GM19463 (cell line): ENCODE measurements at regions not wholly inside any gene's neighbourhood (a gene's known extent, or its start where the extent isn't known, plus 50 kb on each side); places are given as distances from the start of the nearest gene placed in this dataset.
"Not testable (repeated sequence)": the region's sequence is repeated elsewhere in the genome, so short reads cannot be mapped to it uniquely, and the experiment has no call there.

ENCODE experiments used
- ATAC-seq: cut with Tn5 transposase; IDR thresholded peaks from one replicate; pipeline ENCODE4 v1.9.1; 2021; ENCODE audit warnings: mild to moderate bottlenecking, moderate library complexity; ENCODE audit not compliant: unreplicated experiment

- no peak for ATAC-seq
These were observed 255.9 kb upstream of the NFIA start for GRCh38 chr1:60826320-60827094.

GRCh38 chr1:60825593-60825992, 256.8 kb upstream of the NFIA start:
- no peak for ATAC-seq

DNA sequence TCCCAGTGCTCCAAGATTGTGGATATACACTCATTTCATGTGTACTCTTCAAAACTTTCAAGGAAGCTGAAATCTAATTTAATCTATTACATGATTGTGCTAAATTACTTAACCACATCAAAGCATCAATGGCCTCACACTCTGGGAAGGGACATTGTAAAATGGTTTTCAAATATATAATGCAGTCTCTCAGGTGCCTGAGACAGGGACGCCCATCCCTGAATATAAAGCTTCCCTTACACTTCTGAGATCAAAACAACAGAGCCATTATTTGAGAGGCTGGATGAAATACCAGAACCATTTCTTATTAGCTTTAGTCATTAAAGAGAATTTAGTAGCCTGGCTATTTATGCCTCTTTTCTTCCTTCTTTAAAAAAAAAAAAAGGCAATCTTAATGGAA, 259.2 kb upstream of the NFIA start:
- ATAC-seq = no peak

GRCh38 chr1:60822252-60822651, 260.1 kb upstream of the NFIA start:
- ATAC-seq = no peak

DNA sequence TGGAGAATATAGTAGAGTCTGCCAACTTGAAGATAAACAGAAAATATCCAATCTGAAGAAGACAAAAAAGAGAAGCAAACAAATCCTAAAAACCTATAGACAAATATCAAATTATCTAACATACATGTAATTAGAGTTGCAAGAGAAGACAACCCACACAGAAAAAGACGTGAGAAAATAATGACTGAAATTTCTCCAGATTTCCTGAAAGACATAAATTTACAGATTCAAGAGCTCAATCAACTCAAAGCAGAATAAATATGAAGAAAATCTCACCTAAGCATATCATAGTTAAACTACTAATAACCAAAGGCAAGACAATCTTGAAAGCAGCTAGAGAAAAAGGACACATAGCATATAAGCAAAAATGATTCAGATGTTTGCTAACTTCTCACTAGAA, 261.2 kb upstream of the NFIA start:
- no peak for ATAC-seq

DNA sequence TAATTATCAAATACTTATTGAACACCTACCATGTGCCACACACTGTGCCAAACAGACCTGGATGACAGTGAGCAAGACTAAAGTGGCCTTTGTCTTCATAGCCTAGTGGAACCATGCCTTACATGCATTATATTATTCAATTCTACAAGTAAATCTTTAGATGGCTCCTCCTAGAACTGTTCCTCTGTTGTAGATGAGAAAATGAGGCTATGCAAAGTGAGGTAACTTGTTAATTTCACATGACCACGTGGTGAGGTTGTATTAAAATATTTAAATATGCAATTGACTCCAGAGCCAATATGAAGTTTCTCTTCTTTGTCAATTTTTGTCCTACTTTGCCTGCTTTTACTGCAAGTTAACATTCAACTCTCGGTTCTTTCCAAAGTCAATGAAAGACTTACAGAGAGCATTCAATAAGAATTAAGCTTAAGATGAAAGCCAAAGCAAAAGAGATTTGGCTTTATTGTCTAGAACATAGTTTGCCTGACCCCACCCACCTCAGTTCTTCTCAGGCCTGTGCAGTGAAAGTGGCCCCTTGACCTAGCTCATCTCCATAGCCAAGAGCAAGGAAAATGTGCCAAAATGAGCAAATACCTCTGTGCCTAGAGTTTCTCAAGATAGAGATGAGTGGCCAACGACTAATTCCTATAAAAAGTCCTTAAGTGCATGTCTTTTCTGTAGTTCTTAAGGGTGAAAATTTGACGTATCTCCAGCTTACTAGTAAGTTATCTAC, 263.2 kb upstream of the NFIA start:
- ATAC-seq = no peak

- no peak for ATAC-seq
These were observed 269.3 kb upstream of the NFIA start for GRCh38 chr1:60813071-60813470.

DNA sequence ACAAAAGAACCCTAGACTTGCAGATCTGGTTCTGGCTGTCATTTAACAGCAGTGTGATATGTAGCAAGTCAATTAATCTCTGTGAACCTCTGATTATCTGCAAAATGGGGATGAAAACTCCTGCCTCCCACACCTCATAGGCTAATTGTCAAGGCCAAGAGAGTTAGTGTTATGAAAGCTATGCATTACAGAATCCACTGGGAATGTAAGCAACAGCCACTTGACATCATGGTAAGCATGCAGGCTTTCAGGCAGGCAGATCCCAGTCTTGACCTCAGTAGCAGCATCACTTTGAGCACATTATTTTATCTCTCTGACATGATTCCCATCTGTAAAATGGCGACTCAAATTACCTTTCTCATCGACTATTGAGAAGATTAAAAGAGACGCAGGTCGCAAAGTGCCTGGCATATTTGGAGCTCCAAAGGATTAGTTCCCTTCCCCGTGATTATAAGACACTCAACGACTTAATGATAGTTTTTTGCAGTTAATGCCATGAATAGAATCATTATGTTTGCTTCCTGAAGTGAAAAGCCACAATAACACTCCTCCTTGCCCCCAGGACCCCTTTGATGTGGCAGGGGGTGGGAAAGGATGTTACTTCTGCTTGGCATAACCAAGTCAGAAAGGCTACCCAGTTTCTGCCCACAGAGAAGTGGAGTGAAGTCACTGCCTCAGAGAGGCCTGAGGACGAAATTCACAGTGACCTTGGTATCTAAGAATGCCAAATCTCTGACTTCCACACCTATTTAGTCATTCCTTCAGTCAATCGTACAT, 273.0 kb upstream of the NFIA start:
- ATAC-seq = no peak

DNA sequence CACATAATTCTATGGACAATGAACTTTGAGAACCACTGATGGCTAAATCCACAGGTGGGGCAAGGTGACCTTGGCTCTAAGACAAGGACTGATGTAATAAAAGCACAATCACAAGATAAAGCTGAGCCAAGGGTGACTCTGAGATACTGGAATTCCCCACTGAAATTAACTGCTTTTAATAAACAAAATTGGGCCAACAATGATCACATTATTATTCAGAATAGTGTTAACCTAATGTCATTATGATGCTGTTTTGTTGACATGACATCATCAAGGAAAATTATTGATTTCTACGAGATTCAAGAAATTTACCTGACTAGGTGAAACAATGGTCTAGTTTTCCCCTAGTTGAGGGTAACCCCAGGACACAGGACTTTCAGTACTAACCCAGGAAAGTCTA, 273.7 kb upstream of the NFIA start:
- no peak for ATAC-seq

DNA sequence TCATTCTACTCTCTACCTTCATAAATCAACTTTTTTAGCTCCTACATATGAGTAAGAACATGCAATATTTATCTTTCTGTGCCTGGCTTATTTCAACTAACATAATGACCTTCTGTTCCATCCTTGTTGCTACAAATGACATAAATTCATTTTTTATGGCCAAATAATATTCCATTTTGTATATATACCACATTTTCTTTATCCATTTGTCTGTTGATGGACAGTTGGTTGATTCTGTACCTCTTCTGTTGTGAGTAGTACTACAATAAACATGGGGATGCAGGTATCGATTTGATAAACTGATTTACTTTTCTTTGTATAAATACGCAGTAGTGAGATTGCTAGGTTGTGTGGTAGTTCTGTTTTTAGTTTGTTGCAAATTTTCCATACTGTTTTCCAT, 279.5 kb upstream of the NFIA start:
- no peak for ATAC-seq

- ATAC-seq = no peak
These were observed 285.0 kb upstream of the NFIA start for GRCh38 chr1:60797351-60797750.

GRCh38 chr1:60791226-60791625, 291.1 kb upstream of the NFIA start:
- no peak for ATAC-seq

DNA sequence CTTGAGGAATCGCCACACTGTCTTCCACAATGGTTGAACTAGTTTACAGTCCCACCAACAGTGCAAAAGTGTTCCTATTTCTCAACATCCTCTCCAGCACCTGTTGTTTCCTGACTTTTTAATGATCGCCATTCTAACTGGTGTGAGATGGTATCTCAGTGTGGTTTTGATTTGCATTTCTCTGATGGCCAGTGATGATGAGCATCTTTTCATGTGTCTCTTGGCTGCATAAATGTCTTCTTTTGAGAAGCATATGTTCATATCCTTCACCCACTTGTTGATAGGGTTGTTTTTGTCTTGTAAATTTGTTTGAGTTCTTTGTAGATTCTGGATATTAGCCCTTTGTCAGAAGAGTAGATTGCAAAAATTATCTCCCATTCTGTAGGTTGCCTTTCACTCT, 309.3 kb upstream of the NFIA start:
- not testable (repeated sequence) for ATAC-seq

GRCh38 chr1:60769082-60769481, 313.3 kb upstream of the NFIA start:
- no peak for ATAC-seq

- no peak for ATAC-seq
These were observed 317.2 kb upstream of the NFIA start for GRCh38 chr1:60765204-60765603.

DNA sequence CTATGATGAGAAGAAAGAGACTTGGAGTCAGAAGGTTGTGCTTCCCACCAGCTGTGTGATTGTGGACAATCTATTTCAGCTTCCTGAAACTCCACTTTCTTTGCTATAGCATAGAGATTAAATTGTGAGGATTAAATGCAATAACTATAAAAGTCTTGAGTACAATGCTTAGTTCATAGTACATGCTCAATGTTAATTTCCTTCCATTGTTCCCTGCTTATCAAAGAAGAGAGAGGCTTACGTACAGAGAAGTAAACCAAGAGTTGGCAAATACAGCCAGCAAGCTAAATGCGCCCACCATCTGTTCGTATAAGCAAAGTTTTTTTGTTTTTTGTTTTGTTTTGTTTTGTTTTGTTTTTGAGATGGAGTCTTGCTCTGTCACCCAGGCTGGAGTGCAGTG, 317.9 kb upstream of the NFIA start:
- ATAC-seq = no peak

DNA sequence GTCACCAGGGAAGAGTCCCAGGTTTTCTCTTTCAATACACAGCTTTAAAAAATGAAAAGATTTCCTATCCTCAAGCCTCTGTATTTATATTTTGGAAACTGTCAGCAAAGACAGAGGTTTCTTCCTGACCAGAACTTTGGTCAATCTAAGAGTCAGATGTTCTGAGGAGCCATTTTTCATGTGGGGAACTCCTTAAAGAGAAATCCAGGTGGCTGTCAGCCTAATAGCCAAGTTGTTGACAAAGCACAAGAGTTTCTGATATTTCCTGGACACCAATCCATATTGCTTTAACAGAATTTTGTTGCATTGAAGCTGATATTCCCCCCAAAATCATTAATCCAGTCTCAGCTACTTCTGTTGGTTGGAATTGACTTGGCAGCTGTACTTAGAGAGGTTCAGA, 318.6 kb upstream of the NFIA start:
- ATAC-seq = no peak

- ATAC-seq = no peak
These were observed 319.4 kb upstream of the NFIA start for GRCh38 chr1:60762911-60763310.

DNA sequence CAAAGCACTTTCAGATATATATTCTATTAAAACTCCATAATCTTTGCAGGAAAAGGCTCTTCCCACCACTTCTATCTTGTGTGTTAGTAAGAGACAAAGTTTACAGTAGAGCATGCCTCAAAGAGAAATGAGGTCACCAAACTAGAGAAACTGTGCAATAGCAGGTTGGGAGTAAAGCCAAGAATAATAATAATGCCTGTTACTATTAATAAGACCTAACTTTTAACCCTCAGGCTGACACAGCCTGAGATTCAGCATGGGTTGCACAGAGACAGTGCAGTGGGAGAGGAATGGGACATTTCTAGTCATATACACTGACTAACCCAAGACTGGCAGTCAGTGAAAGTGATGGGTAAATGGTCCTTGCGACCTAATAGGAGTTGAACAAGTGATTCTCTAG, 320.2 kb upstream of the NFIA start:
- no peak for ATAC-seq

- no peak for ATAC-seq
These were observed 323.1 kb upstream of the NFIA start for GRCh38 chr1:60759291-60759690.

- ATAC-seq = no peak
These were observed 324.9 kb upstream of the NFIA start for GRCh38 chr1:60757485-60757884.
